ENCODE measurements at regions not wholly inside any gene's neighbourhood (a gene's known extent, or its start where the extent isn't known, plus 50 kb on each side); places are given as distances from the start of the nearest gene placed in this dataset.

GRCh38 chr1:38539931-38540330 is 319.6 kb downstream of the RRAGC start:
- TF ChIP-seq CTCF (IDR thresholded peaks at IDR 0.05; ENCODE audit: unreplicated experiment): no peak
- H3K36me3 Mint-ChIP-seq (ENCODE audit: insufficient read depth, unreplicated experiment): no peaks in the 10 kb centered on the region
- BruUV-seq (replicated peaks): no TSS peak
- ChIA-PET CTCF (no interaction called here), POLR2A (no interaction called here)
- no peaks in the 10 kb centered on the region for H3K9me3 Mint-ChIP-seq (ENCODE audit: unreplicated experiment)
- H3K27me3 Mint-ChIP-seq (ENCODE audit: insufficient read depth, unreplicated experiment): peaks cover 41% of the 10 kb centered on the region
- H3K4me3 Mint-ChIP-seq (ENCODE audit: unreplicated experiment): no peak overlapping the region
- no peaks in the 10 kb centered on the region for H3K4me1 Mint-ChIP-seq (ENCODE audit: insufficient read depth, unreplicated experiment)
- no peak overlapping the region for H3K27ac Mint-ChIP-seq (ENCODE audit: low read depth, unreplicated experiment)
- intact Hi-C loops (cut with micrococcal nuclease): no loop called here
- DNase-seq (ENCODE audit: unreplicated experiment): no peak

- POLR2A ChIA-PET: no interaction called here
- Mint-ChIP-seq H3K36me3 (ENCODE audit: insufficient read depth, unreplicated experiment) (no peaks in the 10 kb centered on the region), H3K27me3 (ENCODE audit: insufficient read depth, unreplicated experiment) (peaks cover 41% of the 10 kb centered on the region), H3K27ac (ENCODE audit: low read depth, unreplicated experiment) (no peak overlapping the region), H3K9me3 (ENCODE audit: unreplicated experiment) (no peaks in the 10 kb centered on the region), H3K4me3 (ENCODE audit: unreplicated experiment) (no peak overlapping the region), H3K4me1 (ENCODE audit: insufficient read depth, unreplicated experiment) (no peaks in the 10 kb centered on the region)
- CTCF ChIA-PET: interaction anchor here (0.7 kb wide), 1 partner anchor 629 kb away, joined by 3 read pairs; no protein-coding TSS in a partner anchor
- DNase-seq (ENCODE audit: unreplicated experiment): no peak
- no peak for TF ChIP-seq CTCF (IDR thresholded peaks at IDR 0.05; ENCODE audit: unreplicated experiment)
- BruUV-seq (replicated peaks): no TSS peak
- intact Hi-C loops (cut with micrococcal nuclease): no loop called here
These were observed 320.7 kb downstream of the RRAGC start for GRCh38 chr1:38538834-38539233.

GRCh38 chr1:38536089-38536488 is 323.5 kb downstream of the RRAGC start:
- BruUV-seq (replicated peaks): no TSS peak
- no peak overlapping the region for H3K27ac Mint-ChIP-seq (ENCODE audit: low read depth, unreplicated experiment)
- ChIA-PET CTCF (interaction anchor here (1.2 kb wide), 1 partner anchor 10 kb away, joined by 4 read pairs; no protein-coding TSS in a partner anchor), POLR2A (no interaction called here)
- H3K36me3 Mint-ChIP-seq (ENCODE audit: insufficient read depth, unreplicated experiment): no peaks in the 10 kb centered on the region
- TF ChIP-seq CTCF (IDR thresholded peaks at IDR 0.05; ENCODE audit: unreplicated experiment): no peak
- intact Hi-C loops (cut with micrococcal nuclease): no loop called here
- H3K9me3 Mint-ChIP-seq (ENCODE audit: unreplicated experiment): no peaks in the 10 kb centered on the region
- no peak for DNase-seq (ENCODE audit: unreplicated experiment)
- H3K4me1 Mint-ChIP-seq (ENCODE audit: insufficient read depth, unreplicated experiment): no peaks in the 10 kb centered on the region
- H3K4me3 Mint-ChIP-seq (ENCODE audit: unreplicated experiment): no peak overlapping the region
- peaks cover 27% of the 10 kb centered on the region for H3K27me3 Mint-ChIP-seq (ENCODE audit: insufficient read depth, unreplicated experiment)

GRCh38 chr1:38534473-38534823 is 325.1 kb downstream of the RRAGC start:
- Mint-ChIP-seq H3K4me1 (ENCODE audit: insufficient read depth, unreplicated experiment) (no peaks in the 10 kb centered on the region), H3K36me3 (ENCODE audit: insufficient read depth, unreplicated experiment) (no peaks in the 10 kb centered on the region), H3K9me3 (ENCODE audit: unreplicated experiment) (no peaks in the 10 kb centered on the region), H3K27me3 (ENCODE audit: insufficient read depth, unreplicated experiment) (peaks cover 14% of the 10 kb centered on the region), H3K27ac (ENCODE audit: low read depth, unreplicated experiment) (no peak overlapping the region), H3K4me3 (ENCODE audit: unreplicated experiment) (no peak overlapping the region)
- DNase-seq (ENCODE audit: unreplicated experiment): no peak
- POLR2A ChIA-PET: no interaction called here
- intact Hi-C loops (cut with micrococcal nuclease): no loop called here
- no TSS peak for BruUV-seq (replicated peaks)
- no peak for TF ChIP-seq CTCF (IDR thresholded peaks at IDR 0.05; ENCODE audit: unreplicated experiment)
- CTCF ChIA-PET: no interaction called here
